Right cardiac atrium (tissue), 5 donors: ENCODE measurements at regions not wholly inside any gene's neighbourhood (a gene's known extent, or its start where the extent isn't known, plus 50 kb on each side); places are given as distances from the start of the nearest gene placed in this dataset.
A peak's percentile ranks its signal among the peaks of the same experiment; 100 is the strongest.

Experiments used
- ATAC-seq, 2 donors: fragments of 200-7000 bp; cut with Tn5 transposase; one replicate each; pipeline versions ENCODE4 v1.8.0 to v1.9.1; 2020; ENCODE audit warnings: moderate library complexity in 2 of 2, mild to moderate bottlenecking in 1 of 2
- DNase-seq, 3 donors: peaks; one replicate each; pipeline ENCODE4 v3.0.0-alpha.2; 2020
- H3K27ac ChIP-seq: one replicate; pipeline ENCODE4 v1.5.1; 2013; ENCODE audit warnings: mild to moderate bottlenecking, low read length, control low read depth, moderate library complexity
- H3K27me3 ChIP-seq: one replicate; pipeline ENCODE4 v1.6.1; 2013; ENCODE audit not compliant: control insufficient read depth, insufficient read depth
- H3K4me1 ChIP-seq: one replicate; pipeline ENCODE4 v1.6.1; 2013; ENCODE audit warnings: low read length; ENCODE audit not compliant: control insufficient read depth, insufficient read depth
- H3K4me3 ChIP-seq: one replicate; pipeline ENCODE4 v1.5.1; 2013; ENCODE audit warnings: low read length, control low read depth
- H3K9me3 ChIP-seq: one replicate; pipeline ENCODE4 v1.6.1; 2013; ENCODE audit warnings: low read length; ENCODE audit not compliant: control insufficient read depth
- WGBS: extraction: QIAGEN DNeasy Blood & Tissue Kit; methylation state at CpG from one replicate; pipeline ENCODE4 v1.1.7; 2013; 5-methylcytosine and 5-hydroxymethylcytosine counted together
- intact Hi-C, 4 donors: fragments of 100-400 bp; cut with DNase I; formaldehyde crosslinking; loops; one replicate each; pipeline versions ENCODE4 v1.11.0 to v1.14.0; 2022 to 2023
- donor health status: healthy with polysubstance abuse.
- donor health status: DM: no; HTN: yes; CAD: no.
- donor health status: DM: no; HTN: no; CAD: no.
- donor health status: DM: no; HTN: yes; CAD: no; lungs with severe emphysema.
- donor health status: DM: yes; HTN: yes; CAD: no.

- Histone ChIP-seq H3K4me1 (no peaks in the 10 kb centered on the region), H3K27ac (no peak overlapping the region), H3K9me3 (no peaks in the 10 kb centered on the region), H3K4me3 (no peak overlapping the region), H3K27me3 (no peaks in the 10 kb centered on the region)
- intact Hi-C loops: no loop called here
- DNase-seq (no peak), ATAC-seq (no peak)
- 74% methylated on average over 3 of the region's 3 CpGs for WGBS
Measured at GRCh38 chr5:141745390-141745789, 63.4 kb upstream of the ARAP3 start.

GRCh38 chr5:141743866-141744272 lies 61.8 kb upstream of the ARAP3 start:
- WGBS: 25% methylated on average over 4 of the region's 4 CpGs
- Histone ChIP-seq H3K4me1 (no peaks in the 10 kb centered on the region), H3K9me3 (no peaks in the 10 kb centered on the region), H3K4me3 (no peak overlapping the region), H3K27ac (no peak overlapping the region), H3K27me3 (no peaks in the 10 kb centered on the region)
- ATAC-seq (no peak), DNase-seq (no peak)
- intact Hi-C loops: no loop called here

GRCh38 chr5:141742866-141743851 lies 61.1 kb upstream of the ARAP3 start:
- WGBS: 25% methylated on average over 18 of the region's 18 CpGs
- H3K27me3 ChIP-seq: no peaks in the 10 kb centered on the region
- intact Hi-C loops: no loop called here
- H3K4me1 ChIP-seq: no peaks in the 10 kb centered on the region
- no peak overlapping the region for H3K4me3 ChIP-seq
- no peak overlapping the region for H3K27ac ChIP-seq
- DNase-seq (no peak), ATAC-seq (peak in 1 of 2 donors; percentile 27)
- H3K9me3 ChIP-seq: no peaks in the 10 kb centered on the region

DNA sequence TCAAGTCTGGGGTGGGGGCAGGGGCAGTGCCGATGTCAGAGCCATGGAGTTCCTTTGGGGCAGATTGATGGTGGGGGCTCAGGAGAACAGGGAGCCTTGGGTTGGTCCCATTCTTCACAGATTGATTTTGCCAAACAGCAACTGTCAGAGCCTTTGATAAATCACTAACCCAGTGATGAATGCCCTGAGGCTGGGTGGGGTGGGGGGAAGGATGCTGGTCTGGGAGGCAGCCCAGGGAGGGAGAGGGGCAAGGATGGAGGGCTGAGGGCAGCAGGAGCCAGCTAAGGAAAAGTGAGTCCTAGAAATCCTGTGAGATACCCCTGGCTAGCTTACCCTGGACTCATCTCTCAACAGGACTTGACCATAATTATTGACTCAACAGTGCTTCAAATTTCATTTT lies 60.1 kb upstream of the ARAP3 start:
- no peaks in the 10 kb centered on the region for H3K27me3 ChIP-seq
- DNase-seq (no peak), ATAC-seq (no peak)
- H3K4me3 ChIP-seq: no peak overlapping the region
- no peaks in the 10 kb centered on the region for H3K9me3 ChIP-seq
- no peak overlapping the region for H3K27ac ChIP-seq
- 71% methylated on average over 1 of the region's 1 CpG for WGBS
- no peaks in the 10 kb centered on the region for H3K4me1 ChIP-seq
- intact Hi-C loops: no loop called here

GRCh38 chr5:141740885-141741284 lies 58.9 kb upstream of the ARAP3 start:
- H3K27me3 ChIP-seq: no peaks in the 10 kb centered on the region
- DNase-seq: no peak
- H3K4me1 ChIP-seq: no peaks in the 10 kb centered on the region
- H3K9me3 ChIP-seq: no peaks in the 10 kb centered on the region
- no peak overlapping the region for H3K4me3 ChIP-seq
- intact Hi-C loops: no loop called here
- no peak for ATAC-seq
- H3K27ac ChIP-seq: no peak overlapping the region
- WGBS: 80% methylated on average over 6 of the region's 6 CpGs

GRCh38 chr5:141737535-141737934 lies 55.5 kb upstream of the ARAP3 start:
- intact Hi-C loops: no loop called here
- Histone ChIP-seq H3K4me1 (no peaks in the 10 kb centered on the region), H3K27ac (no peak overlapping the region), H3K9me3 (no peaks in the 10 kb centered on the region), H3K4me3 (no peak overlapping the region), H3K27me3 (no peaks in the 10 kb centered on the region)
- ATAC-seq (no peak), DNase-seq (no peak)
- 39% methylated on average over 4 of the region's 4 CpGs for WGBS

- 44% methylated on average over 1 of the region's 1 CpG for WGBS
- H3K27me3 ChIP-seq: no peaks in the 10 kb centered on the region
- no peak for ATAC-seq
Measured at GRCh38 chr5:141735823-141736222, 53.8 kb upstream of the ARAP3 start.

GRCh38 chr5:141734501-141735229 lies 52.6 kb upstream of the ARAP3 start:
- peak in 1 of 2 donors; percentile 46 for ATAC-seq
- Histone ChIP-seq H3K27ac (no peak overlapping the region), H3K4me3 (no peak overlapping the region), H3K4me1 (no peaks in the 10 kb centered on the region), H3K9me3 (no peaks in the 10 kb centered on the region), H3K27me3 (no peaks in the 10 kb centered on the region)
- peak; percentile 31 to 71 (median 70) for DNase-seq
- intact Hi-C loops: no loop called here
- 55% methylated on average over 4 of the region's 4 CpGs for WGBS

More at GRCh38 chr5:141735823-141736222, 53.8 kb upstream of the ARAP3 start:
- no peak overlapping the region for H3K4me3 ChIP-seq
- H3K9me3 ChIP-seq: no peaks in the 10 kb centered on the region
- intact Hi-C loops: no loop called here
- no peaks in the 10 kb centered on the region for H3K4me1 ChIP-seq
- H3K27ac ChIP-seq: no peak overlapping the region
- DNase-seq: no peak

DNA sequence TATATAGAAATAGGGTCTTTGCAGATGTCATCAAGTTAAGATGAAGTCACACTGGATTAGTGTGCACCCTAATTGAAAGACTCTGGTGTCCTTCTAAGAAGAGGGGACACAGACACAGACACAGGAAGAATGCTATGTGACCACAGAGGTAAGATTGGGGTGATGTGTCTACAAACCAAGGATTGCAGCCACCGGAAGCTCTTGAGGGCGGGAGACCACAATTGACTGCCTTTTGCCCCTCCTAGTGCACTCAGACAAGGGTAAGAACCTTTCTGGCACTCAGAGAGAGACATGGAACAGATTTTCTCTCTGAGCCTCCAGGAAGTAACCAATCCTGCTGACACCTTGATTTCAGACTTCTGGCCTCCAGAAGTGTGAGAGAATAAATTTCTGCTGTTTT lies 51.2 kb upstream of the ARAP3 start:
- DNase-seq: no peak
- ATAC-seq: no peak
- no peaks in the 10 kb centered on the region for H3K27me3 ChIP-seq
- WGBS: 70% methylated on average over 2 of the region's 2 CpGs
- H3K4me3 ChIP-seq: no peak overlapping the region
- no peaks in the 10 kb centered on the region for H3K9me3 ChIP-seq
- H3K4me1 ChIP-seq: no peaks in the 10 kb centered on the region
- H3K27ac ChIP-seq: no peak overlapping the region
- intact Hi-C loops: no loop called here

GRCh38 chr5:141732417-141732816 lies 50.4 kb upstream of the ARAP3 start:
- DNase-seq (no peak), ATAC-seq (no peak)
- Histone ChIP-seq H3K27ac (no peak overlapping the region), H3K9me3 (no peaks in the 10 kb centered on the region), H3K4me3 (no peak overlapping the region), H3K27me3 (no peaks in the 10 kb centered on the region), H3K4me1 (no peaks in the 10 kb centered on the region)
- intact Hi-C loops: no loop called here
